GM18861 (cell line): ENCODE measurements at regions not wholly inside any gene's neighbourhood (a gene's known extent, or its start where the extent isn't known, plus 50 kb on each side); places are given as distances from the start of the nearest gene placed in this dataset.

ENCODE experiments used
- ATAC-seq: cut with Tn5 transposase; IDR thresholded peaks from one replicate; pipeline ENCODE4 v1.9.1; 2021; ENCODE audit not compliant: unreplicated experiment

DNA sequence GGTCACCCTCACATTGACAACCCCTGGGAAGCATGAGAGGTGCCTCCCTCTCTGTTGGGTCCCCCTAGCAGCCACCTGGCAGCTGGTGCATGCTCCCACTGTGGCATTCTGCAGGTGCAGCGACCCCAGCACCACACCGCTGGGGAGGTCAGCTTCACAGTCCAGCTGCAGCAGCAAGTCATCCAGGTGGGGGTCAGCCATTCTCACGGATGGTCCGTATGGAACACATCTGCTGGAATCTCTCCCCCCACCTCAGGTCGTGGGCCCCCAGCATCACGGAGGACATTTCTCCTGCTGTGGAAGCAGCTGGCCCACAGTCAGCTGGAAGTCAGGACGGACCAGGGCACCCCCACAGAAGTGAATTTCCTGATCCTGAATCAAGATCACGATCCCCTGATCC is 201.3 kb downstream of the COG6 start:
- no peak for ATAC-seq

DNA sequence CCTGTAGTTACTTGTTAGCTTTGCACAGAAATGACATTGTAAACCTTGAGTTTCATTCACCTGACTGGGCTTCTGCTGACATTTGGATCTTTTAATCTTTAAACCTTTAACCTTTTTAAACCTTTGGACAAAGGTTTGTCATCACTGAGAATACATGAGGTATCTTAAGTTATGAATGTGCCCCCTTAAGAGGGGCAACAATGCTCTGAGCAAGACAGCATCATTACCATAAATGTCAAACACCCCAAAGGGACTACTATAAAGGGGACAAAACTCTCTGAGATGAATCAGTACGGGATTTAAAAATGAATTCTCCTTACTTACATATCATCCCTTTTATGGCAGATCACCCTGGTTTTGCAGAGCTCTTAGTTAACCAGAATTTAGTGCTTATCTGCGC is 203.3 kb downstream of the COG6 start:
- no peak for ATAC-seq

DNA sequence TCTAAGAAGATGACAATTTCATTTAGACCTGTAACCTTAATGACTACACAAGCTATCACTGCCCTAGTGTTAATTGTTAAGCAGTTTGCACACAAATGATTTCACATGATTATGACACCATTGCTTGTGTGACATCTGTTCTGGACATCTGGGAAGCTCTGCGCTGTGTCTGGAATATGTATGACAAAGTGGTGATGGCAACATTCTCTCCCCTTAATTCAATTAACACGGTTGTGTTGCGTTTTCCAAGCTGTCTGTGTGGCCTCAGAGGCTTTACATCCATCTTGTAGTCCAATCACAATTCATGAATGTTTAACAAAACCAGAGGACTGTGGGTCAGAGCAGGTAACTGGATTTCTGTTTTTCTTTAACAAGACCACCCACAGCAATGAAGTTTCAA is 204.4 kb downstream of the COG6 start:
- no peak for ATAC-seq

DNA sequence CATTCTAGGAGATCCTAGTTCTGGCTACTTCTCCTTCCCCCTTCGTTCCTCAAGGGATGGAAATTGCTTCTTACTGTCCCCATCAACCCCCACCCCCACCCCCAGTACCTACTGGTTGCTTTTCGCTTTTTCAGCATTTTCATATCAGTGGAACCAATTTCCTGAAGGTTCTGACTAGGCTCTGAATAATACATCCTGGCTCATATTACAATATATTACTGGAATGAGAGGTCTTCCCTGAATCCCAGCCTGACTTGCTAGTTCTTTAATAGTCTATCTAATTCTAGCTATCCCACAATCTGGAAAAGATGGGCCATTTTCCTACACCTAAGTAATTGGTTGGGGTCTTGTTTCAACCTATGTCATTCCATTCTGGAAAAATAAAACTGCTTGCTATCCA is 207.4 kb downstream of the COG6 start:
- ATAC-seq, result no peak

DNA sequence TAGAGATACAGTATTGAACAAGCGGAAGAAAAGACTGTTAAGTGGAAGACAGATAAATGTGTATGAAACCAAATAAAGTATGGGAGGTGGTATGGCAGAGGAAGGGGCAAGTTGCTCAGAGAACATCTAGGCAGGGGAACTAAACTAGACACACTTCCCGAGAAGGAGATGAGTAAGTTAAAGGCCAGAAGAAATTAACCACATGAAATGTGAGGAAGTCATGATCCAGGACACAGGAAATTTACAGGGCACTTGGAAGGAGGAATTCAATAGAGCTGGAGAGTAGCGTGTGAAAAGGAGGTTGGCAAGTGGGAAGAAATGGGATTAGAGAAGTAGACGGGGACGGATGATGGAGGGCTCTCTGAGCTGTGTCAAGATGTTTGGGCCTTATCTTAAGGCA is 208.8 kb downstream of the COG6 start:
- ATAC-seq, result no peak

DNA sequence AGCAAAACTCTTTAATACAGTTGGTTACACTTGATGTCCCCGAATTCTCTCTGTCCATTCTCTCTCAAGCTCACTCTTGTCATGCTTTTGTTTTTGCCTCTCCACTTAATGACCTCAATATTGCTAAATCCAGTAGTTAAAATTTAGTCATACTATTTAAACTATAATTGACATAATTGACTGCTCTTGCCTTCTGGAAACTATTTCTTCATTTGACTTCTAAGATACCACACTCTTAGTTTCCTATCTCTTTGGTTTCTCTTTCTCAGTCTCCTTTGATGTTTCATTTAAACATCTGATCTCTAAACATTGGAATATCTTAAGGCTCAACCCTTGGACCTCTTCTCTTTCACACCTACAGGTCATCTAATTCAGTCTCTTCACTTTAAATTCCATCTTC is 211.3 kb downstream of the COG6 start:
- no peak for ATAC-seq

DNA sequence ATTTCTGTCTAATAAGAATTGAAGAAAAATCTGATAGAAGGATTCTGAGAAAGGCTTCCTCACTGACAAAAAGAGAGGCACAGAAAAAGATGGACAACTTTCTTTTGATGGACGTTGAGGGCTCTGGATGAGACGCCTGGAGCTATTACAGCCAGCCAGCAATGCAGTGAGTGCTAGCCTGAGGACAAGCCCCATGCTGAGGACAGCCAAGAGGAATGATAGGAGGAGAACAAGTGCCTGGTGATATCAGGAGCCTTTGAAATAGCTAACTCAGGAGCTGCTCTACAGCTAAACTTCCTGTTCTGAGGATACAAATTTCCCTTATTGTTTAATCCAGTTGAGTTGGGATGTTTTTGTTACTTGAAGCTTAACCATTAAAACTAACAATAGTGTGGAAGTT is 212.3 kb downstream of the COG6 start:
- no peak for ATAC-seq

DNA sequence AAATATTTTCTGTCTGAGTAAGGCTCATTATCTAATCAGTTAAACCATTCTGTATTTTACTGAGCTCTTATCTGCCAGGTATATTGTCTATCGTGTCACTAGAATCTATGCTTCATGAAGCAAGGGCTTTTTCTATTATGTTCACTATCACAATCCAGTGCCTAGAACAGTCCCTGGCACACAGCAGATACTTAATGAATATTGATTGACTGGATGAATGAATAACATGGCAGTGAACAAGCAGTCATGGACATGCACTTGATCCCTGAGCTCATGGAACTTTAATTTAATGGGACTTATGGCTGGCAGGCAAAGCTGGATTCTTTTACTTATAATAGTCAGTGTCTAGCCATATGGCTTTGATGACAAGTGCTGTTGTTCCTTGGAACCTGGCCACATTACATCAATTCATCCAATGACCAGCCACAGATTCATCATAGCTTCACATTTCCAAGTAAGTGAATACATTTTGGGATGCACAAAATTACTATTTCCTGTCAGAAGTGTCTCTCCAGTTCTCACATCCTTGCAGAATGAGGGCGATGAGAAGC is 214.8 kb downstream of the COG6 start:
- no peak for ATAC-seq

DNA sequence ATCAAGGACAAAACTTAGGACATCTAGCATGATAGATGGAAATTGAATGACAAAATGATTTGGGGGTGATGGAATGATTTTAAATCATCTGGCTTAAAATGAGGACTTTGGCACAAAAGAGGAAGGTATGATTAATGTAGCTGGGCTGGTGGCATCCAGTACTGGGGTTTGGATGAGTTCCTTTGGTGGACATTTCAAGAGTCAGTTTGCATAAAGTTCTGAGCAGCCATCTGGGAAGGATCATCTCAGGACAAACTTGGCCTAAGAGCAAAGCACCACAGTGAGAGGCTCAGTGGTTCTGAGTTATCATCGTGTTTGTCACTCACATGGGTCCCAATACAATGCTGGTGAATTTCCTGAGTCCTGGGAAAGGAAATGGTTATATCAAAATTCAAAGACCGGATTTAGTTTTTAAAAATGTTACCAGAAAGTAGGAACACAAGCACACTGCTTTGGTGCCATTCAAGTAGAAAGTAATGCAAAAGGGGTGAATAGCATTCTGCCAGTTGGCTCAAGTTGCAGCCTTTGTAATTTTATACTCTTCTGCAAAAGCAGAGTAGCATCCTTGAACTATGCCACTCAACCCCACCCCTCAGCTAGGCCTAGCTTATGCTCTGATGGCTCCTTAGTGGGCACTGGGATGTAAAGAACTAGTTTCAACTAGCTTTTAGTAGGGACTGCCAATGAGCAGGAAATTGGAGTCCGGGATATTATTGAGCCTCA is 219.0 kb downstream of the COG6 start:
- ATAC-seq, result no peak

DNA sequence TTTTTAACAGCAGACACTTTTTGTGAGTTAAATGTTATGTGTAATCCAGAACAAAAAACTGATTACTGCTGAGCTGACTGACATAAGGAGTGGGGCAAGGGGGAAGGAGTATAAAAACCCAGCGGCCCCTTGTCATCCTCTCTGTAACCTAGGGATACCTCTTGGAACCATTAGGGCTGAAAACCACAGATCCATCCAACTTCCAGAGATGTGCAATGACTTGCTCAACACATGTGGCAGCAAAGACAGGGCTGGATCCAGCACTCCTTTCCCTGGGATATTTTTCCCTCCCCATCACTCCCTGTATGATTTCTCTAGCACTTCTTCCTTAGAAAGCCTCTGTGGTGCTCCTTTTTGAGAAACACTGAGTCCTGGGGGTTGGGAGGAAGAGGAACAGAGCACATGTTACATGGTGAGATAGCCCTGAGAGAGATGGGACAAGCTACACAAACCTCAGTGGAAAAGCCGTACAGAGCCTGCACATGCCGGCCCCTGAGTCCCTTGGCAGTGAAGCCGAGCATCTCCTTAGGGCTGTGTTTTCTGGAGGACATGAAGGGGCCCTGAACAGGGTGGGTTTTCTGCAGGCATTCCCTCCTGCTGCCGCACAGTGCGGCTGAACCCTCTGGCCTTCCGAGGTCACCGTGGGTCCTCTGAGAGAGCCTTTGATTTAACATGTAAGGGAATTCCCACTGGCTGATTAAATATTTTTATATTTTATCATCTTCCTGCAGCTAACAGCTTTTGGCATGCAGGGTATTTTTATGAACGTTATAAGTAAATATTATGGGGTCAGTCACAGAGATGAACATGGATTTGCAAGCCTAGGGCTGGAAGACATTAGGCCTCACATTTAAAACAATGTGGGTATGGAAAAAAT is 219.9 kb downstream of the COG6 start:
- no peak for ATAC-seq

DNA sequence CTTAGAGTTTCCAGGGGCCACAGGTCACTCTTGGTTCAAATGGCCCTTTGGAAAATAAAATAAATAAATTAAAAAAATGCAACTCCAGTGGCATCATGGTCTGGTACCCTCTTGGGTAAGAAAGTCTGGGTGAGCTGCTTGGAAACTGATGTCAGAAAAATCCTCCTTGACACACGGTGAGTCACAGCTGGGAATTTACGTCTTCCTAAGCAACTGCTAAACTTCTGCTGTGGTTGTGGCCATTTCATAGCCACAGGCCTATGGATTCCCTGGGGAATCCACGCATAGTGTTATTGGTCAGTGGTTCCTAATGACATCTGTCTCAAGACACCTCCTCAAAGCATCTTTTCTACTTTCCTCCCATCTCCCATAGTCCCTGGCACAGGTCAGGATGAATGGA is 220.8 kb downstream of the COG6 start:
- no peak for ATAC-seq

DNA sequence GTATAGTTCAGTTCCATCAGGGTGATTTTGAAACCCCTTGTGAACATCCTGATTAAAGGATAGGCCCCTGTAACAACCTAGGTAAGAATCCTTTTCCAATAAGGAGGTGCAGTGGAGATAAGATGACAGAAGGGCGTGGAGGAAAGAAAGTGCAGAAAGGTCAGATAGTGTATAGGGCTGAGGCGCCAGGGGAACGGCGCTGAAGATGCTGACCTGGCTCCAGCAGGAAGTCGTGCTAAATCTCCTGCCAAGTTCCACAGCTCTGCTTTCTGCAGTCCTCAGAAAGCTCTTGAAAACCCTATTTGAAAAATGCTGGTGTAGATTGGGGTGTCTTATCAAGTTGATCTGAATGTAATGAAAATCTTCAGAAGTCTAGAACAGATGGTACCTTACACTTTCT is 221.7 kb downstream of the COG6 start:
- no peak for ATAC-seq

DNA sequence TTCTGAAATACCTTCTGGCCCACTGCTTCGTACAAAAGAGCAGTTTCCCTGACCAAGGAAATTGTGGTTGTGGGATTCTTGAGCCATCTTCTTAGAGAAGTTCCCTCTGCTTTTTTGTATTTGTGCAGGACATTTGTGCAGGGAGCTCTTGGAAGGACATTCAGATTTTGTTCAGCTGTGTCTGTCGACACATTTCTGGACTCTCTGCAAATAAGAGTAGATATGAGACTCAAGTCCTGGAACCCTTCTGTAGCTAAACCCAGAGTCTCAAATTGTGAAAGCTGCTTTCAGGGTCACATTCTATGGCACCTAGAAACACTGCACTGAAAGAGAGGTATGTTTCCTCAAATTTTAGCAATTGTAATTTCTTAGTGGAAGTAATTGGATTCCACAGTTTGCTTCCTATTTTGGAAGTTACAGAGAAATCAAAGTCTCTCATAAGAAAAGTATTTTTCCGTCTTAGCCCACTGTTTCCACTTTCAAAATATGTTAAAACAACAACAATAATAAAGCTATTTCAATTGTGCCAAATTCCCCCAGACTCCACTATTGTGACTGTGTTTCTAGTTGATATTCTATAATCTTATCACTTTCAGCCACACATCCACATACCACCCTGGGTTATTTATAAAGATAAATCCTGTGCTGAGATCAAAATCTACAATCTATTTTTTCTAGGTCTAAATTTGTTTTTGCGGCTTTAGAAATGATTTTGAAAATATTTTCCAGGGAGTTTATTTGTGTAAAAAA is 224.0 kb downstream of the COG6 start:
- no peak for ATAC-seq

DNA sequence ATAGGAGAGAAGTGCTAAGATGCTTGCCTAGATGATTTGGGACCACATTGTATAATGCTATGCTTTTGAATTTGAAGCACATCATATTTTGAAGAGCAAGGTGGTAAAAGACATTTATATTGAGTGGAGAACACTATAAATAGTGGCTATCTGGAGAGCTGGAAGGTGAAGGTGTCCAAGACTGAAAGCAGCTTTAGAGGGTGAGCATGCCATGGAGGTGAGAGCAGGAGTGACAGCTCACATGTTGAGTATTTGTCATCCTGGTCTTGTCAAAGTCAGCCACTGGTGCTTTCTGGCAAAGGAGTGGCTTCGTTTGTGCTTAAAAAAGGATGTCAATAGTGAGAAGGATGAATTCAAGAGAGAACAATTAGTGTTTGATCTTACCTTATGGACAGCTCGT is 225.9 kb downstream of the COG6 start:
- ATAC-seq, result no peak

DNA sequence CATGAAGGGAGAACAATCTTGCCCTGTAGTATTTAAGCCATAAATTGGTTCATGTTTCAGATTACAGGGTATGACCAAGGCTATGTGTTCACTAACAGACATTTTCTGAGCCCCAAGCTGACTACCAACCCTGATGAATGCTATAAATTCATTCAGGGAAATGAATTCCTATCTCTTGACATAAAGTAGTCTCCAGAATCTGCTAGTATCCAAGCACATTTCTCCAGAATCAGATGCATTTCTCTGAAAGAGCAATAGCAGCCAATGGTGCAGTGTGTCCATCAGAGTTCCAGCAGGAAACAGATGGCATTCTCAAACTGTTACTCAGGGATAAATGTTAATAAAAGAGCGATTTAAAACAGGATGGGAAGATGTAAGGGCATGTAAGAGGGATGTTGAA is 226.4 kb downstream of the COG6 start:
- no peak for ATAC-seq

DNA sequence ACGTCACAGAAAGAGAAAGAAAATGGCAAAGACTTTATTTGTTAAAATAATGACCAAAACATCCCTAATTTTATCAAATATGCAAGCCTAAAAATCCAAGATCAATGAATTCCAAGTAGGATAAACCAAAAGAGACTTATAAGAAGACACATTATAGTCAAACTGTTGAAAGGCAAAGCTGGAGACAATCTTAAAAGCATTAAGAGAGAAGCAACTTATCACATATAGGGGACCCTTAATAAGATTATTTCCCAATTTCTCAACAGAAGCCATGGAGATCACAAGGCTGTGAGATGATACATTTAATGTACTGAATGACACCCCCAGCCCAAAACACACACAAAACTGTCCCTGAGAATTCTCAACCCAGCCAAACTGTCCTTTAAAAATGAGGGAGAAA is 228.7 kb downstream of the COG6 start:
- no peak for ATAC-seq

DNA sequence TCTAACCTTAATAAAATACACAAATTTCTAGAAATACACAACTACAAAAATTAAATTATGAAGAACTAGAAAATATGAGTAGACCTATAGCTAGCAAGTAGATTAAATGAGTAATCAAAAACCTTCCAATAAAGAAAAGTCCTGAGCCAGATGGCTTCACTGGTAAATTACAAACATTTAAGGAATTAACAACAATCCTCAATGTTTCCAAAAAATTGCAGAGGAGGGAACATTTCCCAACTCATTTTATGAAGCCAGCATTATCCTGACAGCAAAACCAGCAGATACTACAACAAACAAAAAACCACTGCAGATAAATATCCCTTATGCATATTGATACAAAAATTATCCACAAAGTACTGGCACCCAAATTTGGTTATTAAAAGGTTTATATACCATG is 230.9 kb downstream of the COG6 start:
- ATAC-seq, result no peak

DNA sequence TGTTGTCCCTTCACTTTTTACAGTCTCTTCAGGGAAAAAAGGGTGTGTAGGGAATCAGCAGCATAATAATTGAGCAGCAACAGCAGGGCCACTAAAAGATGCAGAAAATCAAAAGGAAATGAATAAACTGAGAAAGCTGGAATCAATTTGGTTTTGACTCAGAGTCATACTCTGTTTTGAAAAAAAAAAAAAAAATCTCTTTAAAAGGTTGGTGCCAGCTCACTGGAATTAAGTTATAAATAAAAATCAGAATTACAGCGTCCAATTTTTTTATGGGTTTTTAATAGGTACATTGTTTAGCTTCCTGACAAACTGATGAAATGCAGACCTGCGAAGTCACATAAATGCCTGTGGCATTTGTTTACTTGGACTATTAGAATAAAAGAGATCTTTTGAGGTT is 231.9 kb downstream of the COG6 start:
- no peak for ATAC-seq

DNA sequence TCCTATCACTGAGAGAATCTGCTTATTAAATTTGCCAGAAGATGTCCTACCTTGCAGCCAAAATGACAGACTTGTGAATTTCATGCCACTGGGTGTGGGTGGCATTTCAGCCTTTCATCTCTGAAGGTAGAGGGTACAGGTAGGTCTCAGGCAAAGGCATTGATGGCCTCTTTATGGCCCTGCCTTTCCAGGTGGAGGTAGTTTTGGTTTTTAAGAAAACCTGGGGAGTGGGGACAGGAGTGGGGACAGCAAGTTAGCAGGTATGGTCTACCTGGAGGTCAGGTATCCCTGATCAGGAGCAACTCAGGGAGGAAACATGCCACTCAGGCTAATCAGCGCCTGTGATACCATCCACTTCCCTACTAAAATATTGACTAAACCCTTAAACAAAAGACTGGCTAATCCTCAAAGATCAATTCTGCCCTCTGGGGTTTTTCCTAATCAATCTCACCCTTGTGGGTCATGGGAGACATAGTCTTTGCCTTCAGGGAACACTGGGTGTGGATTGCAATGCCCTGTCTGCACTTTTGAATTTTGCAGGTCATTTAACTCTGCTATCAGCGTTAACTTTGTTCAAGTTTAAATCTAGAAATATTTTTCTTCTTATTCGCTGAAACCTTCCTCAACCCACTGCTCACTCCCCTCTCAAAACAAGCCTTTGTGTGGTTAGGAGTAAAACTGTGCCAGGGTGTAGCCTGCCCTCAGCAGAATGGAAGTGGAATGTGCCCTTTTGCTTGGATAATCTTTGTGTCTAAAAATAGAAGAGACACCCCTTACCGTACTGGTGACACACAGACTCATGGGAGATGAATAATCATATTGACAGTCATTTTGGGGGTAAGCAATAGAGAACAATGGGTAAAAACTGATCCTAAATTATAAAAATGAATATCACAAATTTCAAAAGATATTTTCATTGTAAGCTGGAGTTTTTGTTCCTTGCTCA is 233.7 kb downstream of the COG6 start:
- ATAC-seq, result no peak

DNA sequence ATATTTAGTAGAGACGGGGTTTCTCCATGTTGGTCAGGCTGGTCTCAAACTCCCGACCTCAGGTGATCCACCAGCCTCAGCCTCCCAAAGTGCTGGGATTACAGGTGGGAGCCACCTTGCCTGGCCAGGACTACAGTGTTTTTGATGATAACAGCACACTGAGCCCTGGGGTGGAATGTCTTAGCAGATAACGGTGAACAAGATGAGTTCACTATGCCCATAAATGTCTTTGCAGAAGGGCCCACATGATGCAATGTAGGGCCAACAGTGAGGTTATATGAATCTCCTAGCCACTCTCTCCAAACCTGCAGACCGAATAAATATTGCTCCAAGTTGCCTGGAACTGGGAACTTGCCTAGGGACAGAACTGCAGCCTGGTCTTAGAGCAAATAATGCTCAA is 235.1 kb downstream of the COG6 start:
- no peak for ATAC-seq
